Activated naive CD4-positive, alpha-beta T cell treated with anti-CD3 and anti-CD28 coated beads, Interleukin-2, amount 50 U/mL, for 72 hours (primary cell): ENCODE measurements at regions not wholly inside any gene's neighbourhood (a gene's known extent, or its start where the extent isn't known, plus 50 kb on each side); places are given as distances from the start of the nearest gene placed in this dataset.

ENCODE experiments used
- ATAC-seq, 2 donors: fragments of 150-1000 bp; cut with Tn5 transposase; 2 replicates each; pipeline ENCODE4 v1.10.0; 2021; ENCODE audit warnings: mild to moderate bottlenecking in 2 of 2, moderate library complexity in 2 of 2
- DNase-seq, 2 donors: peaks; one replicate each; pipeline ENCODE4 v3.0.0; 2021 to 2022; ENCODE audit warnings: low spot score in 2 of 2
- H3K27ac Mint-ChIP-seq, 2 donors: one replicate each; pipeline ENCODE4 v1.8.0; 2022; ENCODE audit warnings: mild to moderate bottlenecking in 2 of 2, mixed read lengths in 2 of 2
- H3K36me3 Mint-ChIP-seq, 2 donors: one replicate each; pipeline ENCODE4 v1.8.0; 2022; ENCODE audit warnings: mixed read lengths in 2 of 2
- H3K9me3 Mint-ChIP-seq, 2 donors: one replicate each; pipeline ENCODE4 v1.8.0; 2022; ENCODE audit warnings: mixed read lengths in 2 of 2

GRCh38 chr17:31757097-31757496 is 101.9 kb downstream of the COPRS start:
- H3K27ac Mint-ChIP-seq, result no peak overlapping the region
- no peak for DNase-seq

GRCh38 chr17:31754239-31754945 is 104.7 kb downstream of the COPRS start:
- DNase-seq, result no peak
- no peaks in the 10 kb centered on the region for H3K36me3 Mint-ChIP-seq
- no peaks in the 10 kb centered on the region for H3K9me3 Mint-ChIP-seq
- no peak for ATAC-seq
- no peak overlapping the region for H3K27ac Mint-ChIP-seq

More at GRCh38 chr17:31757097-31757496, 101.9 kb downstream of the COPRS start:
- ATAC-seq, result no peak
- Mint-ChIP-seq H3K36me3 (no peaks in the 10 kb centered on the region), H3K9me3 (no peaks in the 10 kb centered on the region)

- no peaks in the 10 kb centered on the region for H3K9me3 Mint-ChIP-seq
- H3K27ac Mint-ChIP-seq, result no peak overlapping the region
- no peak for ATAC-seq
- no peaks in the 10 kb centered on the region for H3K36me3 Mint-ChIP-seq
- no peak for DNase-seq
Measured at GRCh38 chr17:31753011-31753410, 106.0 kb downstream of the COPRS start.

- Mint-ChIP-seq H3K36me3 (no peaks in the 10 kb centered on the region), H3K9me3 (no peaks in the 10 kb centered on the region), H3K27ac (no peak overlapping the region)
- DNase-seq (no peak), ATAC-seq (no peak)
Measured at GRCh38 chr17:31752584-31752983, 106.5 kb downstream of the COPRS start.

GRCh38 chr17:31750578-31750977 is 108.5 kb downstream of the COPRS start:
- H3K9me3 Mint-ChIP-seq, result no peaks in the 10 kb centered on the region
- no peak overlapping the region for H3K27ac Mint-ChIP-seq
- ATAC-seq (no peak), DNase-seq (no peak)
- H3K36me3 Mint-ChIP-seq, result no peaks in the 10 kb centered on the region

- Mint-ChIP-seq H3K27ac (no peak overlapping the region), H3K36me3 (no peaks in the 10 kb centered on the region), H3K9me3 (no peaks in the 10 kb centered on the region)
- ATAC-seq (no peak), DNase-seq (no peak)
Measured at GRCh38 chr17:31748881-31749280, 110.2 kb downstream of the COPRS start.

- ATAC-seq (no peak), DNase-seq (no peak)
- H3K9me3 Mint-ChIP-seq, result no peaks in the 10 kb centered on the region
- no peak overlapping the region for H3K27ac Mint-ChIP-seq
- no peaks in the 10 kb centered on the region for H3K36me3 Mint-ChIP-seq
Measured at GRCh38 chr17:31746884-31747495, 112.1 kb downstream of the COPRS start.

GRCh38 chr17:31745964-31746600 is 113.0 kb downstream of the COPRS start:
- H3K36me3 Mint-ChIP-seq, result no peaks in the 10 kb centered on the region
- no peak overlapping the region for H3K27ac Mint-ChIP-seq
- no peak for DNase-seq
- no peak for ATAC-seq
- H3K9me3 Mint-ChIP-seq, result no peaks in the 10 kb centered on the region

GRCh38 chr17:31744511-31744951 is 114.5 kb downstream of the COPRS start:
- no peaks in the 10 kb centered on the region for H3K36me3 Mint-ChIP-seq
- H3K27ac Mint-ChIP-seq, result no peak overlapping the region
- H3K9me3 Mint-ChIP-seq, result no peaks in the 10 kb centered on the region
- DNase-seq, result no peak
- no peak for ATAC-seq

GRCh38 chr17:31743797-31744196 is 115.2 kb downstream of the COPRS start:
- DNase-seq (no peak), ATAC-seq (no peak)
- Mint-ChIP-seq H3K27ac (no peak overlapping the region), H3K36me3 (no peaks in the 10 kb centered on the region), H3K9me3 (no peaks in the 10 kb centered on the region)

GRCh38 chr17:31741371-31741770 is 117.7 kb downstream of the COPRS start:
- no peaks in the 10 kb centered on the region for H3K9me3 Mint-ChIP-seq

GRCh38 chr17:31740611-31741082 is 118.4 kb downstream of the COPRS start:
- no peak for ATAC-seq
- no peak overlapping the region for H3K27ac Mint-ChIP-seq

More at GRCh38 chr17:31741371-31741770, 117.7 kb downstream of the COPRS start:
- Mint-ChIP-seq H3K36me3 (no peaks in the 10 kb centered on the region), H3K27ac (no peak overlapping the region)
- ATAC-seq (no peak), DNase-seq (no peak)

GRCh38 chr17:31738996-31739699 is 119.9 kb downstream of the COPRS start:
- Mint-ChIP-seq H3K36me3 (no peaks in the 10 kb centered on the region), H3K27ac (no peak overlapping the region), H3K9me3 (no peaks in the 10 kb centered on the region)
- no peak for DNase-seq
- ATAC-seq, result no peak

More at GRCh38 chr17:31740611-31741082, 118.4 kb downstream of the COPRS start:
- DNase-seq, result no peak
- no peaks in the 10 kb centered on the region for H3K36me3 Mint-ChIP-seq
- H3K9me3 Mint-ChIP-seq, result no peaks in the 10 kb centered on the region

- Mint-ChIP-seq H3K9me3 (no peaks in the 10 kb centered on the region), H3K36me3 (no peaks in the 10 kb centered on the region), H3K27ac (no peak overlapping the region)
- no peak for DNase-seq
- ATAC-seq, result no peak
Measured at GRCh38 chr17:31738488-31738887, 120.6 kb downstream of the COPRS start.

GRCh38 chr17:31738067-31738466 is 121.0 kb downstream of the COPRS start:
- ATAC-seq (no peak), DNase-seq (no peak)
- no peak overlapping the region for H3K27ac Mint-ChIP-seq
- no peaks in the 10 kb centered on the region for H3K36me3 Mint-ChIP-seq
- no peaks in the 10 kb centered on the region for H3K9me3 Mint-ChIP-seq

GRCh38 chr17:31736855-31737625 is 122.0 kb downstream of the COPRS start:
- Mint-ChIP-seq H3K9me3 (peaks cover 0 to 2% of the 10 kb centered on the region in 2 donors), H3K36me3 (peaks cover 0 to 1% of the 10 kb centered on the region in 2 donors), H3K27ac (no peak overlapping the region)
- DNase-seq (no peak), ATAC-seq (no peak)
